ENCODE measurements at regions not wholly inside any gene's neighbourhood (a gene's known extent, or its start where the extent isn't known, plus 50 kb on each side); places are given as distances from the start of the nearest gene placed in this dataset.

DNA sequence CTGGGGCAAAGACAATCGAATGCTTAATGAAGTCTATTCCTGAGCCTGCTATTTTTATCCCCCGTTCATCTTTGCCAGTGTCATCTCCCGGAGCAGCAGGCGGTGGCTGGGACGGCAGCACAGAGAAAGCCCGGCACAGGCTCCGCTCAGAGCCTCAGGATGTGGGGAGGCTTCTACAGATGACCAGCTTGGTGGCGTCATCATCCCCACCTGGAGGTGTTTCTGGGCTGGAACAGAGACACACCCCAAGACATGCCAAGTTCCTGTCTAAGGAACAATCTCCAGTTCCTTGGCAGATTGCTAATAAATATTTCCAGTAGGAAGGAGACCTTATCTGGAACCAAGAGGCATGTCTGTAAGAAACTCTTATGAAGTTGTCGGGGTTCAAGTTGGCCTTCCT, 552.4 kb upstream of the MGMT start:
- no peaks in the 10 kb centered on the region for H3K27me3 ChIP-seq (ENCODE audit: control insufficient read depth in 3 of 3, insufficient read depth in 3 of 3, low read length in 2 of 3)
- ATAC-seq (ENCODE audit: insufficient read depth, low FRiP score), result no peak
- H3K27ac ChIP-seq (ENCODE audit: low read depth in 1 of 2, low read length in 1 of 2), result no peak overlapping the region
- no peak overlapping the region for H3K9ac ChIP-seq (ENCODE audit: insufficient read depth in 1 of 2, low read length in 2 of 2)
- no peak for DNase-seq
- no peaks in the 10 kb centered on the region for H3K4me1 ChIP-seq (ENCODE audit: control insufficient read depth in 5 of 5, insufficient read depth in 5 of 5, low read length in 5 of 5)
- TF ChIP-seq, protein P1, sequence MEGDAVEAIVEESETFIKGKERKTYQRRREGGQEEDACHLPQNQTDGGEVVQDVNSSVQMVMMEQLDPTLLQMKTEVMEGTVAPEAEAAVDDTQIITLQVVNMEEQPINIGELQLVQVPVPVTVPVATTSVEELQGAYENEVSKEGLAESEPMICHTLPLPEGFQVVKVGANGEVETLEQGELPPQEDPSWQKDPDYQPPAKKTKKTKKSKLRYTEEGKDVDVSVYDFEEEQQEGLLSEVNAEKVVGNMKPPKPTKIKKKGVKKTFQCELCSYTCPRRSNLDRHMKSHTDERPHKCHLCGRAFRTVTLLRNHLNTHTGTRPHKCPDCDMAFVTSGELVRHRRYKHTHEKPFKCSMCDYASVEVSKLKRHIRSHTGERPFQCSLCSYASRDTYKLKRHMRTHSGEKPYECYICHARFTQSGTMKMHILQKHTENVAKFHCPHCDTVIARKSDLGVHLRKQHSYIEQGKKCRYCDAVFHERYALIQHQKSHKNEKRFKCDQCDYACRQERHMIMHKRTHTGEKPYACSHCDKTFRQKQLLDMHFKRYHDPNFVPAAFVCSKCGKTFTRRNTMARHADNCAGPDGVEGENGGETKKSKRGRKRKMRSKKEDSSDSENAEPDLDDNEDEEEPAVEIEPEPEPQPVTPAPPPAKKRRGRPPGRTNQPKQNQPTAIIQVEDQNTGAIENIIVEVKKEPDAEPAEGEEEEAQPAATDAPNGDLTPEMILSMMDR (IDR thresholded peaks at IDR 0.05; ENCODE audit: control extremely low read depth, extremely low read depth), result no peak
- 70 to 85% methylated on average over 9 of the region's 9 CpGs for WGBS, 2 donors
- no peaks in the 10 kb centered on the region for H3K36me3 ChIP-seq (ENCODE audit: control insufficient read depth in 4 of 4, insufficient read depth in 4 of 4, low read length in 4 of 4)
- no peak overlapping the region for H3K4me3 ChIP-seq
- peaks cover 0 to 1% (median 0%) of the 10 kb centered on the region in 4 donors for H3K9me3 ChIP-seq (ENCODE audit: control insufficient read depth in 4 of 4, insufficient read depth in 3 of 4, low read length in 3 of 4)

DNA sequence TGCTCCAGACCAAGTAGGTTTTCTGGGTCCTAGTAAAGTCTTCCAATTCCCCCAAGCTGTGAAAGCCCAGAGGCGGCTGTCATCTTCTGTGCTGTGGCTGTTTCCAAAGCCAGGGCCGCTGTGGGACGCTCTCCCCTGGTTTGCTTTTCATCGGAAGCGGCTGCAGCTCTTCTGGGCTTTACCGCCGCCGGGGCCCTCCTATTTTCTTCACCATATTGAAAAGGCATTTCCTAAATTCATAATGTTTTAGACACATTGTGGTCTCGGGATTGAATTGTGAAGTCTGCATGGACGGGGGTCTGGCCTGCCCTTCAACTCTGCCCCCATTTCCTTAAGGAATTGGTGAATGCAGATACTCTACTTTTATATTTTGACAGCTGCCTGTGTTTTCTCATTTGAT, 551.4 kb upstream of the MGMT start:
- Histone ChIP-seq H3K4me3 (no peak overlapping the region), H3K27ac (ENCODE audit: low read depth in 1 of 2, low read length in 1 of 2) (no peak overlapping the region), H3K9me3 (ENCODE audit: control insufficient read depth in 4 of 4, insufficient read depth in 3 of 4, low read length in 3 of 4) (peaks cover 0 to 1% (median 0%) of the 10 kb centered on the region in 4 donors), H3K27me3 (ENCODE audit: control insufficient read depth in 3 of 3, insufficient read depth in 3 of 3, low read length in 2 of 3) (no peaks in the 10 kb centered on the region), H3K36me3 (ENCODE audit: control insufficient read depth in 4 of 4, insufficient read depth in 4 of 4, low read length in 4 of 4) (no peaks in the 10 kb centered on the region), H3K4me1 (ENCODE audit: control insufficient read depth in 5 of 5, insufficient read depth in 5 of 5, low read length in 5 of 5) (no peaks in the 10 kb centered on the region), H3K9ac (ENCODE audit: insufficient read depth in 1 of 2, low read length in 2 of 2) (no peak overlapping the region)
- DNase-seq, result no peak
- WGBS, 2 donors, result 90% methylated on average over 10 of the region's 10 CpGs
- ATAC-seq (ENCODE audit: insufficient read depth, low FRiP score), result no peak
- TF ChIP-seq, protein P1 (IDR thresholded peaks at IDR 0.05; ENCODE audit: control extremely low read depth, extremely low read depth), result no peak

DNA sequence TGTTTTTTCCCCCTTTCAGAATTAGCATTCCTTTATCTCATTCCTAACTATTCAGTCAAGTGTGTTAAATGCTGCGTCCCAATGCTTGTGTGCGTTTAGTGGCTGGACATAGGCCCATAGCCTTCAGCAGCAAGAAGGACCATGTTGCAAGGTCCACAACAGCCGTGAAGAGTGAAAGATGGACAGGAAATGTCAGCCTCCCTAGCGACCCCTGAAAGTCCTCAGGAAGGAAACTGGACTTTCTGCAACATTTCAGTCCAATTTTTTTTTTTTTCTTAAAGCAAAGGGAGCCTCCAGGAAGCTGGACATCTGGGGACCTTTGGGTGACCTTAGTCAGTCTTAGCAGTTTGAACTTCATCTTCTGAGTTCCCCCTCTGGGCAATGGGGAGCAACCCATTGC, 550.7 kb upstream of the MGMT start:
- Histone ChIP-seq H3K27me3 (ENCODE audit: control insufficient read depth in 3 of 3, insufficient read depth in 3 of 3, low read length in 2 of 3) (no peaks in the 10 kb centered on the region), H3K4me3 (no peak overlapping the region), H3K9me3 (ENCODE audit: control insufficient read depth in 4 of 4, insufficient read depth in 3 of 4, low read length in 3 of 4) (peaks cover 0 to 1% (median 0%) of the 10 kb centered on the region in 4 donors), H3K9ac (ENCODE audit: insufficient read depth in 1 of 2, low read length in 2 of 2) (no peak overlapping the region), H3K4me1 (ENCODE audit: control insufficient read depth in 5 of 5, insufficient read depth in 5 of 5, low read length in 5 of 5) (no peaks in the 10 kb centered on the region), H3K27ac (ENCODE audit: low read depth in 1 of 2, low read length in 1 of 2) (no peak overlapping the region), H3K36me3 (ENCODE audit: control insufficient read depth in 4 of 4, insufficient read depth in 4 of 4, low read length in 4 of 4) (no peaks in the 10 kb centered on the region)
- TF ChIP-seq, protein P1 (IDR thresholded peaks at IDR 0.05; ENCODE audit: control extremely low read depth, extremely low read depth), result no peak
- DNase-seq (no peak), ATAC-seq (ENCODE audit: insufficient read depth, low FRiP score) (no peak)
- WGBS, 2 donors, result 53 to 56% methylated on average over 4 of the region's 4 CpGs

DNA sequence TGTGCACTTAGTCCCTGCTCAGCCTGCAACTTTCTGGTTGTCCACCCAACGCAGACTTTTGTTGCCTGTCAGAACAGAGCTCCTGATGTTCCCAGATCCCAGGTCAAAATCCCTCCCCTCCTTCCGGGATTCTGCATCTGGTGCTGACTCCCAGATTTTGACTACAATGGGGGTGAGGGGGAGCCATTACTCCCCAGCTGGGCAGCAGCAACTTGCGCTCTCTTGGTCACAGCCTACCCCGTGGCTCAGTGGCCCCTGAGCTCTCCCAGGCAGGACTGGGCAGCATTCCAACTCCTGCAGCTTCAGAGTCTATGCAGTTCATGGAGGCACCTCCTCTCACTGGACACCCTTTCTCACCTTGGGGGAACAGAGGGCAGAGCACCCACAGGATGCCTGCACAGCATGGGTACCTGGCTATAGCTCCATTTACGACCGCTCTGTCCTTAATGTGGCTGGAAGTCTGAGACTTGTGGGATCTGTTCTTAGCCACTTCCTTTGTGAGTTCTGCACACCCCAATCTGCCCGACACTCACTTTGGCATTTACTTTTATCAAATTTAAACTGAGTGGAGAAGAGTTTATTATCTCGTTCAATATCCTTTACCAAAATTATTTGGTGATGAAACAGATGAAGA, 545.5 kb upstream of the MGMT start:
- Histone ChIP-seq H3K27me3 (ENCODE audit: control insufficient read depth in 3 of 3, insufficient read depth in 3 of 3, low read length in 2 of 3) (peaks cover 0 to 2% (median 0%) of the 10 kb centered on the region in 3 donors), H3K9me3 (ENCODE audit: control insufficient read depth in 4 of 4, insufficient read depth in 3 of 4, low read length in 3 of 4) (no peaks in the 10 kb centered on the region), H3K27ac (ENCODE audit: low read depth in 1 of 2, low read length in 1 of 2) (no peak overlapping the region), H3K4me1 (ENCODE audit: control insufficient read depth in 5 of 5, insufficient read depth in 5 of 5, low read length in 5 of 5) (peaks cover 0 to 3% (median 0%) of the 10 kb centered on the region in 5 donors), H3K4me3 (no peak overlapping the region), H3K9ac (ENCODE audit: insufficient read depth in 1 of 2, low read length in 2 of 2) (no peak overlapping the region), H3K36me3 (ENCODE audit: control insufficient read depth in 4 of 4, insufficient read depth in 4 of 4, low read length in 4 of 4) (no peaks in the 10 kb centered on the region)
- TF ChIP-seq, protein P1 (IDR thresholded peaks at IDR 0.05; ENCODE audit: control extremely low read depth, extremely low read depth), result no peak
- DNase-seq (no peak), ATAC-seq (ENCODE audit: insufficient read depth, low FRiP score) (no peak)
- WGBS, 2 donors, result 79 to 85% methylated on average over 8 of the region's 8 CpGs

All from lung (tissue), 11 donors.